ENCODE measurements at regions not wholly inside any gene's neighbourhood (a gene's known extent, or its start where the extent isn't known, plus 50 kb on each side); places are given as distances from the start of the nearest gene placed in this dataset.
"Not testable (repeated sequence)": the region's sequence is repeated elsewhere in the genome, so short reads cannot be mapped to it uniquely, and the experiment has no call there.

- no peaks in the 10 kb centered on the region for H3K4me1 ChIP-seq
- H3K4me3 ChIP-seq: no peak overlapping the region
- no peak for TF ChIP-seq POLR2A (IDR thresholded peaks at IDR 0.05; ENCODE audit: low read depth)
- no peak for TF ChIP-seq EP300 (IDR thresholded peaks at IDR 0.05)
- TF ChIP-seq, protein P1, sequence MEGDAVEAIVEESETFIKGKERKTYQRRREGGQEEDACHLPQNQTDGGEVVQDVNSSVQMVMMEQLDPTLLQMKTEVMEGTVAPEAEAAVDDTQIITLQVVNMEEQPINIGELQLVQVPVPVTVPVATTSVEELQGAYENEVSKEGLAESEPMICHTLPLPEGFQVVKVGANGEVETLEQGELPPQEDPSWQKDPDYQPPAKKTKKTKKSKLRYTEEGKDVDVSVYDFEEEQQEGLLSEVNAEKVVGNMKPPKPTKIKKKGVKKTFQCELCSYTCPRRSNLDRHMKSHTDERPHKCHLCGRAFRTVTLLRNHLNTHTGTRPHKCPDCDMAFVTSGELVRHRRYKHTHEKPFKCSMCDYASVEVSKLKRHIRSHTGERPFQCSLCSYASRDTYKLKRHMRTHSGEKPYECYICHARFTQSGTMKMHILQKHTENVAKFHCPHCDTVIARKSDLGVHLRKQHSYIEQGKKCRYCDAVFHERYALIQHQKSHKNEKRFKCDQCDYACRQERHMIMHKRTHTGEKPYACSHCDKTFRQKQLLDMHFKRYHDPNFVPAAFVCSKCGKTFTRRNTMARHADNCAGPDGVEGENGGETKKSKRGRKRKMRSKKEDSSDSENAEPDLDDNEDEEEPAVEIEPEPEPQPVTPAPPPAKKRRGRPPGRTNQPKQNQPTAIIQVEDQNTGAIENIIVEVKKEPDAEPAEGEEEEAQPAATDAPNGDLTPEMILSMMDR (IDR thresholded peaks at IDR 0.05): no peak
- TF ChIP-seq POLR2AphosphoS5 (IDR thresholded peaks at IDR 0.05): no peak
- no peaks in the 10 kb centered on the region for H3K9me3 ChIP-seq
- no peak overlapping the region for H3K27ac ChIP-seq (replicated peaks in 1 of 4)
- 92% methylated on average over 3 of the region's 3 CpGs for WGBS
- DNase-seq (ENCODE audit: extremely low spot score): no peak
- no peaks in the 10 kb centered on the region for H3K36me3 ChIP-seq
- H3K27me3 ChIP-seq: peaks cover 0 to 25% (median 0%) of the 10 kb centered on the region in 4 donors
- intact Hi-C loops (cut with DNase I): no loop called here
These were observed 122.8 kb upstream of the PCBD1 start for GRCh38 chr10:71011141-71011540.

DNA sequence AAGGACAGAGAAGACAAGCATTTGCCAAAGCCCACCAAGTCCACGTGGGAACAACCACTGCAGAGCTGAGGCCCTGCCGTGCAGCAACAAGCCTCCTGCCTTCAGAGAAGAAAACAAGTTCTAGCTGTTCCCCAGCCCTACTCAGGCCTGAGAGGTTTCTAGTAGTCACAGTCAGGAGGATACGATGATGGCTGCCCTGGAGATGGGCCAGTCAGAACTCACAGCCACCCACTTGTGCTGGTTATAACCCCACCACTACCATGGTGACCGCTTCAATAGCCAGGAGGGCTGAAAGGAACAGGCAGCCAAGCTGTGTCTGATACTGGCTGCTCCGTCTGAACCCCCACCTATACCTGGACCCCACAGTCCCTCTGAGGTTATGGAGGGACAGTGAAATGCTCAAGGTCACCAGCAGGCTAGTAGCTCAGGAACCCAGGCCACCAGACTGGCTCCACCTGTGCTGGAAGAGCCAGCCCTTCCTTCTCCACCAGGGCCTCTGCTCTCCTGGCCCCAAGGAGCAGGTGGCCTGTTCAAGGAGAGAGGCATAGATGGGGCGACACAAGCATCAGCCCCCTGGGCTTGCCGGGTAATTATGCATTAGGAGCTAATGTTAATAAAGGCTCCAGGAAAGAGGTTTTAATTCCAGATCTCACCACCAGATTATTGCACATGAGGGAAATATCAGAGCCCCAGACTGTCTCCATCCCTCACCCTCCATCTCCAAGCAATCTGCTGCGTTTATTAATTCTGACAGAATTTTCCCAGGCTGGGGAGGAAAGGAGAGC lies 125.8 kb upstream of the PCBD1 start:
- DNase-seq (ENCODE audit: extremely low spot score): no peak
- H3K27ac ChIP-seq (replicated peaks in 1 of 4): no peak overlapping the region
- intact Hi-C loops (cut with DNase I): no loop called here
- peaks cover 0 to 11% (median 0%) of the 10 kb centered on the region in 4 donors for H3K27me3 ChIP-seq
- H3K36me3 ChIP-seq: no peaks in the 10 kb centered on the region
- no peak overlapping the region for H3K4me3 ChIP-seq
- H3K4me1 ChIP-seq: no peaks in the 10 kb centered on the region
- TF ChIP-seq, protein P1 (IDR thresholded peaks at IDR 0.05): no peak
- no peak for TF ChIP-seq EP300 (IDR thresholded peaks at IDR 0.05)
- no peak for TF ChIP-seq POLR2AphosphoS5 (IDR thresholded peaks at IDR 0.05)
- no peak for TF ChIP-seq POLR2A (IDR thresholded peaks at IDR 0.05; ENCODE audit: low read depth)
- 60% methylated on average over 4 of the region's 8 CpGs for WGBS
- H3K9me3 ChIP-seq: no peaks in the 10 kb centered on the region

- H3K4me1 ChIP-seq: no peaks in the 10 kb centered on the region
- H3K27ac ChIP-seq (replicated peaks in 1 of 4): no peak overlapping the region
- H3K27me3 ChIP-seq: no peaks in the 10 kb centered on the region
- 61% methylated on average over 7 of the region's 7 CpGs for WGBS
- DNase-seq (ENCODE audit: extremely low spot score): no peak
- TF ChIP-seq, protein P1 (IDR thresholded peaks at IDR 0.05): no peak
- TF ChIP-seq EP300 (IDR thresholded peaks at IDR 0.05) (no peak), POLR2A (IDR thresholded peaks at IDR 0.05; ENCODE audit: low read depth) (no peak), POLR2AphosphoS5 (IDR thresholded peaks at IDR 0.05) (no peak)
- H3K36me3 ChIP-seq: no peaks in the 10 kb centered on the region
- no peaks in the 10 kb centered on the region for H3K9me3 ChIP-seq
- no peak overlapping the region for H3K4me3 ChIP-seq
- intact Hi-C loops (cut with DNase I): no loop called here
These were observed 127.3 kb upstream of the PCBD1 start for GRCh38 chr10:71015674-71016073.

DNA sequence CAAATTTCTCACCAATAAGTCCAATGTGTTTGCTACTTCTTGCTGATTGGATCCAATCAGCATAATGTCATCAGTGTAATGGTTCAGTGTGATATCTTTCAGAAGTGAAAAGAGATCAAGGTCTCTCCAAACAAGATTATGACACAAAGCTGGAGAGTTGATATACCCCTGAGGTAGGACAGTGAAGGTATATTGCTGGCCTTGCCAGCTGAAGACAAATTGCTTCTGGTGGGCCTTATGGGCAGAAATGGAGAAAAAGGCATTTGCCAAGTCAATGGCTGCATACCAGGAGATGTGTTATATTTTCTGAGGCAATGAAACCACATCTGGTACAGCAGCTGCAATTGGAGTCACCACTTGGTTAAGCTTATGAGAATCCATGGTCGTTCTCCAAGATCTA lies 131.7 kb upstream of the PCBD1 start:
- DNase-seq (ENCODE audit: extremely low spot score); H3K36me3 ChIP-seq; H3K27me3 ChIP-seq; intact Hi-C loops (cut with DNase I); H3K4me3 ChIP-seq; H3K4me1 ChIP-seq; H3K27ac ChIP-seq (replicated peaks in 1 of 4); H3K9me3 ChIP-seq: not testable (repeated sequence)
- 63% methylated on average over 1 of the region's 1 CpG for WGBS

GRCh38 chr10:71021402-71021801 lies 133.0 kb upstream of the PCBD1 start:
- 78% methylated on average over 3 of the region's 3 CpGs for WGBS
- no peak for DNase-seq (ENCODE audit: extremely low spot score)
- Histone ChIP-seq H3K4me1 (no peaks in the 10 kb centered on the region), H3K36me3 (no peaks in the 10 kb centered on the region), H3K27ac (replicated peaks in 1 of 4) (no peak overlapping the region), H3K4me3 (no peak overlapping the region), H3K27me3 (no peaks in the 10 kb centered on the region), H3K9me3 (peaks cover 0 to 9% (median 4%) of the 10 kb centered on the region in 4 donors)
- intact Hi-C loops (cut with DNase I): no loop called here
- TF ChIP-seq, protein P1 (IDR thresholded peaks at IDR 0.05): no peak
- TF ChIP-seq POLR2AphosphoS5 (IDR thresholded peaks at IDR 0.05) (no peak), POLR2A (IDR thresholded peaks at IDR 0.05; ENCODE audit: low read depth) (no peak), EP300 (IDR thresholded peaks at IDR 0.05) (no peak)
